ENCODE measurements at regions not wholly inside any gene's neighbourhood (a gene's known extent, or its start where the extent isn't known, plus 50 kb on each side); places are given as distances from the start of the nearest gene placed in this dataset.

DNA sequence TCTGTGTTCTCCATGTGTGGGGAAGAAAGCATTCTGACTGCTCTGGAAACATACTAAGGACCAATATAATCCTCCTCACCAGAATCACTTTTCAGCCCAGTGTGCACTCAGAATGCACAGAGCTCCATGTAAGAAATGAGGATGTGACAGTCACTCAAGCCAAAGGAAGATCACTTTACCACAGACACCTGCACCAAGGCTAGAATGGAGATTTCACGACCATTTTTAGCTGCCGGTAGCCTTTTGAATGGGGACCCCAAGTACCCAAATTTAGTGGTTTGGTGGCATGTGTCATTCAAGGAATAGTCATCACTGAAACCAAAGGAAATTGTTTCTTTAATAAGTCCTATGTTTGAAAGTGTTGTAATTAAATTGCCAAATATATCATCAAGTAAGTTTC lies 613.2 kb upstream of the ACVR2A start:
- intact Hi-C loops (cut with micrococcal nuclease) = no loop called here
- ChIA-PET RAD21 (ENCODE audit: low non-redundant PET in 1 of 2, low total read pairs in 2 of 2, uncharacterized antibody in 2 of 2, unreplicated experiment in 2 of 2) (no interaction called here), CTCF (no interaction called here), POLR2A (no interaction called here)
- DNase-seq (ENCODE audit: low read depth, low spot score) (no peak), ATAC-seq (no peak)
- BruUV-seq (replicated peaks) = no TSS peak
- Histone ChIP-seq H3K79me2 (ENCODE audit: insufficient read depth, low read length) (no peaks in the 10 kb centered on the region), H3K36me3 (ENCODE audit: control insufficient read depth in 1 of 2, insufficient read depth in 2 of 2, low read length in 2 of 2) (no peaks in the 10 kb centered on the region), H3K4me2 (ENCODE audit: low read length) (no peak overlapping the region), H3K9me2 (ENCODE audit: insufficient read depth) (no peaks in the 10 kb centered on the region; the same call in 1 of the 2 replicates), H3K4me3 (replicated peaks in 1 of 2; ENCODE audit: low read depth in 1 of 2, low read length in 2 of 2) (no peak overlapping the region), H3K9ac (ENCODE audit: low read length) (no peak overlapping the region), H2AFZ (ENCODE audit: low read depth, low read length, poor library complexity, severe bottlenecking) (no peak overlapping the region), H3K4me1 (ENCODE audit: control insufficient read depth in 1 of 2, insufficient read depth in 2 of 2, low read length in 2 of 2) (peaks cover 0 to 6% of the 10 kb centered on the region in 2 experiments; a peak in 1 of 4 replicates), H3K27ac (ENCODE audit: low read depth, low read length) (no peak overlapping the region), H4K20me1 (ENCODE audit: insufficient read depth) (no peaks in the 10 kb centered on the region), H3K9me3 (ENCODE audit: control insufficient read depth in 1 of 2, insufficient read depth in 1 of 2, low read depth in 1 of 2, low read length in 2 of 2) (no peaks in the 10 kb centered on the region), H3K27me3 (ENCODE audit: insufficient read depth, low read length) (no peaks in the 10 kb centered on the region)
- TF ChIP-seq, protein P1, sequence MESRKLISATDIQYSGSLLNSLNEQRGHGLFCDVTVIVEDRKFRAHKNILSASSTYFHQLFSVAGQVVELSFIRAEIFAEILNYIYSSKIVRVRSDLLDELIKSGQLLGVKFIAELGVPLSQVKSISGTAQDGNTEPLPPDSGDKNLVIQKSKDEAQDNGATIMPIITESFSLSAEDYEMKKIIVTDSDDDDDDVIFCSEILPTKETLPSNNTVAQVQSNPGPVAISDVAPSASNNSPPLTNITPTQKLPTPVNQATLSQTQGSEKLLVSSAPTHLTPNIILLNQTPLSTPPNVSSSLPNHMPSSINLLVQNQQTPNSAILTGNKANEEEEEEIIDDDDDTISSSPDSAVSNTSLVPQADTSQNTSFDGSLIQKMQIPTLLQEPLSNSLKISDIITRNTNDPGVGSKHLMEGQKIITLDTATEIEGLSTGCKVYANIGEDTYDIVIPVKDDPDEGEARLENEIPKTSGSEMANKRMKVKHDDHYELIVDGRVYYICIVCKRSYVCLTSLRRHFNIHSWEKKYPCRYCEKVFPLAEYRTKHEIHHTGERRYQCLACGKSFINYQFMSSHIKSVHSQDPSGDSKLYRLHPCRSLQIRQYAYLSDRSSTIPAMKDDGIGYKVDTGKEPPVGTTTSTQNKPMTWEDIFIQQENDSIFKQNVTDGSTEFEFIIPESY (IDR thresholded peaks at IDR 0.05; ENCODE audit: extremely low read depth, insufficient replicate concordance, low read length) = no peak
- TF ChIP-seq, protein P2, sequence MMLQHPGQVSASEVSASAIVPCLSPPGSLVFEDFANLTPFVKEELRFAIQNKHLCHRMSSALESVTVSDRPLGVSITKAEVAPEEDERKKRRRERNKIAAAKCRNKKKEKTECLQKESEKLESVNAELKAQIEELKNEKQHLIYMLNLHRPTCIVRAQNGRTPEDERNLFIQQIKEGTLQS (IDR thresholded peaks at IDR 0.05) = no peak
- TF ChIP-seq, protein P3, sequence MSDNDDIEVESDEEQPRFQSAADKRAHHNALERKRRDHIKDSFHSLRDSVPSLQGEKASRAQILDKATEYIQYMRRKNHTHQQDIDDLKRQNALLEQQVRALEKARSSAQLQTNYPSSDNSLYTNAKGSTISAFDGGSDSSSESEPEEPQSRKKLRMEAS (IDR thresholded peaks at IDR 0.05) = no peak
- TF ChIP-seq, protein P4, sequence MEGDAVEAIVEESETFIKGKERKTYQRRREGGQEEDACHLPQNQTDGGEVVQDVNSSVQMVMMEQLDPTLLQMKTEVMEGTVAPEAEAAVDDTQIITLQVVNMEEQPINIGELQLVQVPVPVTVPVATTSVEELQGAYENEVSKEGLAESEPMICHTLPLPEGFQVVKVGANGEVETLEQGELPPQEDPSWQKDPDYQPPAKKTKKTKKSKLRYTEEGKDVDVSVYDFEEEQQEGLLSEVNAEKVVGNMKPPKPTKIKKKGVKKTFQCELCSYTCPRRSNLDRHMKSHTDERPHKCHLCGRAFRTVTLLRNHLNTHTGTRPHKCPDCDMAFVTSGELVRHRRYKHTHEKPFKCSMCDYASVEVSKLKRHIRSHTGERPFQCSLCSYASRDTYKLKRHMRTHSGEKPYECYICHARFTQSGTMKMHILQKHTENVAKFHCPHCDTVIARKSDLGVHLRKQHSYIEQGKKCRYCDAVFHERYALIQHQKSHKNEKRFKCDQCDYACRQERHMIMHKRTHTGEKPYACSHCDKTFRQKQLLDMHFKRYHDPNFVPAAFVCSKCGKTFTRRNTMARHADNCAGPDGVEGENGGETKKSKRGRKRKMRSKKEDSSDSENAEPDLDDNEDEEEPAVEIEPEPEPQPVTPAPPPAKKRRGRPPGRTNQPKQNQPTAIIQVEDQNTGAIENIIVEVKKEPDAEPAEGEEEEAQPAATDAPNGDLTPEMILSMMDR (IDR thresholded peaks at IDR 0.05 in 2 of 3, conservative IDR thresholded peaks at IDR 0.05 in 1 of 3; ENCODE audit: borderline replicate concordance in 1 of 3, insufficient read depth in 1 of 3, low read depth in 2 of 3, low read length in 2 of 3) = no peak
- no peak for TF ChIP-seq ELF1 (IDR thresholded peaks at IDR 0.05; ENCODE audit: borderline replicate concordance, low read depth)
- no peak for TF ChIP-seq CBX3 (IDR thresholded peaks at IDR 0.05; ENCODE audit: low read depth)
- no peak for TF ChIP-seq EZH2phosphoT487 (IDR thresholded peaks at IDR 0.05; ENCODE audit: borderline replicate concordance)
- TF ChIP-seq ZFX (IDR thresholded peaks at IDR 0.05) = no peak
- no peak for TF ChIP-seq SIN3A (IDR thresholded peaks at IDR 0.05; ENCODE audit: low read depth)
- TF ChIP-seq RAD21 (IDR thresholded peaks at IDR 0.05; ENCODE audit: low read depth) = no peak
- no peak for TF ChIP-seq SP1 (IDR thresholded peaks at IDR 0.05; ENCODE audit: low read depth)
- TF ChIP-seq YY1 (IDR thresholded peaks at IDR 0.05; ENCODE audit: extremely low read depth, insufficient replicate concordance, low read depth, low read length) = no peak
- no peak for TF ChIP-seq POLR2AphosphoS5 (IDR thresholded peaks at IDR 0.05; ENCODE audit: low read depth, low read length)
- no peak for TF ChIP-seq POLR2A (IDR thresholded peaks at IDR 0.05; ENCODE audit: borderline replicate concordance, extremely low read depth, insufficient read depth, insufficient read length)
- no peak for TF ChIP-seq CEBPB (IDR thresholded peaks at IDR 0.05; ENCODE audit: low read depth)
- TF ChIP-seq JUND (IDR thresholded peaks at IDR 0.05) = no peak
- TF ChIP-seq, protein P5, sequence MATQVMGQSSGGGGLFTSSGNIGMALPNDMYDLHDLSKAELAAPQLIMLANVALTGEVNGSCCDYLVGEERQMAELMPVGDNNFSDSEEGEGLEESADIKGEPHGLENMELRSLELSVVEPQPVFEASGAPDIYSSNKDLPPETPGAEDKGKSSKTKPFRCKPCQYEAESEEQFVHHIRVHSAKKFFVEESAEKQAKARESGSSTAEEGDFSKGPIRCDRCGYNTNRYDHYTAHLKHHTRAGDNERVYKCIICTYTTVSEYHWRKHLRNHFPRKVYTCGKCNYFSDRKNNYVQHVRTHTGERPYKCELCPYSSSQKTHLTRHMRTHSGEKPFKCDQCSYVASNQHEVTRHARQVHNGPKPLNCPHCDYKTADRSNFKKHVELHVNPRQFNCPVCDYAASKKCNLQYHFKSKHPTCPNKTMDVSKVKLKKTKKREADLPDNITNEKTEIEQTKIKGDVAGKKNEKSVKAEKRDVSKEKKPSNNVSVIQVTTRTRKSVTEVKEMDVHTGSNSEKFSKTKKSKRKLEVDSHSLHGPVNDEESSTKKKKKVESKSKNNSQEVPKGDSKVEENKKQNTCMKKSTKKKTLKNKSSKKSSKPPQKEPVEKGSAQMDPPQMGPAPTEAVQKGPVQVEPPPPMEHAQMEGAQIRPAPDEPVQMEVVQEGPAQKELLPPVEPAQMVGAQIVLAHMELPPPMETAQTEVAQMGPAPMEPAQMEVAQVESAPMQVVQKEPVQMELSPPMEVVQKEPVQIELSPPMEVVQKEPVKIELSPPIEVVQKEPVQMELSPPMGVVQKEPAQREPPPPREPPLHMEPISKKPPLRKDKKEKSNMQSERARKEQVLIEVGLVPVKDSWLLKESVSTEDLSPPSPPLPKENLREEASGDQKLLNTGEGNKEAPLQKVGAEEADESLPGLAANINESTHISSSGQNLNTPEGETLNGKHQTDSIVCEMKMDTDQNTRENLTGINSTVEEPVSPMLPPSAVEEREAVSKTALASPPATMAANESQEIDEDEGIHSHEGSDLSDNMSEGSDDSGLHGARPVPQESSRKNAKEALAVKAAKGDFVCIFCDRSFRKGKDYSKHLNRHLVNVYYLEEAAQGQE (IDR thresholded peaks at IDR 0.05; ENCODE audit: low read depth) = no peak
- no peak for TF ChIP-seq TCF7L2 (IDR thresholded peaks at IDR 0.05; ENCODE audit: borderline replicate concordance, extremely low read depth, insufficient read depth, insufficient read length)
- TF ChIP-seq ZNF274 (IDR thresholded peaks at IDR 0.05; ENCODE audit: low read depth, low read length) = no peak
- no peak for TF ChIP-seq SRF (IDR thresholded peaks at IDR 0.05; ENCODE audit: low read depth)
